GM12878 (cell line): ENCODE measurements at regions not wholly inside any gene's neighbourhood (a gene's known extent, or its start where the extent isn't known, plus 50 kb on each side); places are given as distances from the start of the nearest gene placed in this dataset.

ENCODE experiments used
- ATAC-seq: fragments of 200-7000 bp; cut with Tn5 transposase; 3 replicates; pipeline ENCODE4 v1.9.1; 2020; ENCODE audit warnings: mild to moderate bottlenecking, moderate library complexity
- BruUV-seq: library from RNA; stranded (reverse); fragments of 400-500 nt; replicated peaks from 2 replicates; lab custom pipeline; 2021; lab: Mats Ljungman, UMichigan
- CTCF ChIA-PET: fragments of 300-600 bp; sonication (Branson Sonifier 250); formaldehyde crosslinking; extraction: SDS; loops from one replicate; lab custom pipeline; 2021; ENCODE audit warnings: inconsistent platforms; lab: Yijun Ruan, JAX
- POLR2A ChIA-PET: fragments of 350-600 bp; formaldehyde crosslinking; extraction: SDS; loops from one replicate; lab custom pipeline; 2021; ENCODE audit warnings: inconsistent platforms; lab: Charles Lee
- RAD21 ChIA-PET: fragments of 300-600 bp; sonication (Branson Sonifier 250); formaldehyde crosslinking; loops from one replicate; lab custom pipeline; 2023; ENCODE audit warnings: antibody characterized with exemption; ENCODE audit not compliant: unreplicated experiment; lab: Charles Lee
- SMC1A ChIA-PET: fragments of 300-600 bp; sonication (Branson Sonifier 250); formaldehyde crosslinking; loops from one replicate; lab custom pipeline; 2023; ENCODE audit not compliant: unreplicated experiment, uncharacterized antibody; lab: Charles Lee
- DNase-seq: peaks from one replicate; pipeline ENCODE4 v3.0.0-alpha.2; 2011; ENCODE audit warnings: low read depth, low spot score
- FAIRE-seq: peaks from 3 replicates; lab custom pipeline; 2011; peaks lifted over from hg19 to GRCh38; lab: Jason Lieb, UNC
- H2AFZ ChIP-seq: 2 replicates; pipeline ENCODE4 v1.6.0; 2011; ENCODE audit warnings: low read depth, low read length, control low read depth; ENCODE audit not compliant: control insufficient read depth
- H3K27ac ChIP-seq: 2 replicates; pipeline ENCODE4 v1.5.1; 2011; ENCODE audit warnings: control low read depth; ENCODE audit not compliant: control insufficient read depth, insufficient read depth
- H3K27me3 ChIP-seq, 2 experiments: replicated peaks in 1 of 2; 2 replicates each; pipeline versions ENCODE4 v1.6.0 to v1.6.1; 2011; ENCODE audit warnings: low read length in 1 of 2; ENCODE audit not compliant: control insufficient read depth in 2 of 2, insufficient read depth in 2 of 2
- H3K36me3 ChIP-seq, 2 experiments: 2 replicates each; pipeline ENCODE4 v1.5.1; 2011; ENCODE audit warnings: low read length in 1 of 2; ENCODE audit not compliant: control insufficient read depth in 2 of 2, insufficient read depth in 2 of 2
- H3K4me1 ChIP-seq: 2 replicates; pipeline ENCODE4 v1.6.1; 2011; ENCODE audit warnings: mild to moderate bottlenecking, low read length, moderate library complexity, mixed read lengths; ENCODE audit not compliant: control insufficient read depth, insufficient read depth
- H3K4me2 ChIP-seq: 2 replicates; pipeline ENCODE4 v1.6.0; 2011; ENCODE audit warnings: control low read depth; ENCODE audit not compliant: control insufficient read depth, insufficient read depth
- H3K4me3 ChIP-seq: fragments of 200-600 bp; sonication (generic); 2 replicates; pipeline ENCODE4 v1.5.1; 2016
- H3K79me2 ChIP-seq: 2 replicates; pipeline ENCODE4 v1.6.0; 2011; ENCODE audit warnings: low read length; ENCODE audit not compliant: control insufficient read depth, insufficient read depth
- H3K9ac ChIP-seq: 2 replicates; pipeline ENCODE4 v1.8.0; 2011; ENCODE audit warnings: low read length, control low read depth, mixed read lengths; ENCODE audit not compliant: control insufficient read depth, insufficient read depth
- H3K9me3 ChIP-seq: replicated peaks from 3 replicates; pipeline ENCODE4 v1.5.1; 2011; ENCODE audit warnings: mild to moderate bottlenecking, low read length; ENCODE audit not compliant: control insufficient read depth, insufficient read depth
- H4K20me1 ChIP-seq: 2 replicates; pipeline ENCODE4 v1.6.0; 2011; ENCODE audit not compliant: control insufficient read depth, insufficient read depth
- NFIC ChIP-seq: IDR thresholded peaks from 2 replicates; pipeline ENCODE4 v1.6.1; 2012; ENCODE audit warnings: low read depth, mild to moderate bottlenecking, inconsistent platforms, low read length, moderate library complexity
- NR2C2 ChIP-seq: IDR thresholded peaks from 2 replicates; pipeline ENCODE4 v1.6.1; 2011; ENCODE audit warnings: borderline replicate concordance, low read depth; ENCODE audit not compliant: control insufficient read depth, insufficient read length
- TAF1 ChIP-seq: IDR thresholded peaks from 2 replicates; pipeline ENCODE4 v1.6.1; 2011; ENCODE audit warnings: mild to moderate bottlenecking, low read depth, low read length, borderline replicate concordance
- in situ Hi-C: fragments of 300-500 bp; cut with MboI; formaldehyde crosslinking; loops from 9 replicates; pipeline ENCODE4 v1.14.3; 2018; ENCODE audit warnings: mixed read lengths
- intact Hi-C: fragments of 100-400 bp; cut with micrococcal nuclease; formaldehyde crosslinking; loops from one replicate; pipeline ENCODE4 v1.14.2; 2022; ENCODE audit not compliant: unreplicated experiment
- TF ChIP-seq, protein P1 (sequence below): fragments of 450-650 bp; IDR thresholded peaks from 2 replicates; pipeline ENCODE4 v1.6.1; 2017; ENCODE audit warnings: borderline replicate concordance
- TF ChIP-seq, protein P2 (sequence below): fragments of 450-650 bp; IDR thresholded peaks from 2 replicates; pipeline ENCODE4 v1.6.1; 2016; ENCODE audit warnings: mild to moderate bottlenecking

DNA sequence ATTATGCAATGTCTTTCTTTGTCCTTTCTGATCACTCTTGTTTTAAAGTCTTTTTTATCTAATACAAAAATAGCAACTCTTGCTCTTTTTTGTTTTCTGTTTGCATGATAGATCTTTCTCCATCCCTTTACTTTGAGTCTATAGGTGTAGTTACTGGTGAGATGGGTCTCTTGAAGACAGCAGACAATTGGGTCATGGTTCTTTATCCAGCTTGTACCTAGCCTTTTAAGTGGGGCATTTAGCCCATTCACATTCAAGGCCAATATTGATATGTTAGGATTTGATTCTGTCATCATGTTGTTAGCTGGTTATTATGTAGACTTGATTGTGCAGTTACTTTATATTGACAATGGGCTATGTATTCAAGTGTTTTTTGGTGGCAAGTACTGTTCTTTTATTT, 245.9 kb upstream of the TARS1 start:
- no peak overlapping the region for H3K9ac ChIP-seq
- TF ChIP-seq NFIC, result no peak
- TF ChIP-seq, protein P1, sequence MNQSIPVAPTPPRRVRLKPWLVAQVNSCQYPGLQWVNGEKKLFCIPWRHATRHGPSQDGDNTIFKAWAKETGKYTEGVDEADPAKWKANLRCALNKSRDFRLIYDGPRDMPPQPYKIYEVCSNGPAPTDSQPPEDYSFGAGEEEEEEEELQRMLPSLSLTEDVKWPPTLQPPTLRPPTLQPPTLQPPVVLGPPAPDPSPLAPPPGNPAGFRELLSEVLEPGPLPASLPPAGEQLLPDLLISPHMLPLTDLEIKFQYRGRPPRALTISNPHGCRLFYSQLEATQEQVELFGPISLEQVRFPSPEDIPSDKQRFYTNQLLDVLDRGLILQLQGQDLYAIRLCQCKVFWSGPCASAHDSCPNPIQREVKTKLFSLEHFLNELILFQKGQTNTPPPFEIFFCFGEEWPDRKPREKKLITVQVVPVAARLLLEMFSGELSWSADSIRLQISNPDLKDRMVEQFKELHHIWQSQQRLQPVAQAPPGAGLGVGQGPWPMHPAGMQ, result no peak
- no peak for TF ChIP-seq TAF1
- TF ChIP-seq, protein P2, sequence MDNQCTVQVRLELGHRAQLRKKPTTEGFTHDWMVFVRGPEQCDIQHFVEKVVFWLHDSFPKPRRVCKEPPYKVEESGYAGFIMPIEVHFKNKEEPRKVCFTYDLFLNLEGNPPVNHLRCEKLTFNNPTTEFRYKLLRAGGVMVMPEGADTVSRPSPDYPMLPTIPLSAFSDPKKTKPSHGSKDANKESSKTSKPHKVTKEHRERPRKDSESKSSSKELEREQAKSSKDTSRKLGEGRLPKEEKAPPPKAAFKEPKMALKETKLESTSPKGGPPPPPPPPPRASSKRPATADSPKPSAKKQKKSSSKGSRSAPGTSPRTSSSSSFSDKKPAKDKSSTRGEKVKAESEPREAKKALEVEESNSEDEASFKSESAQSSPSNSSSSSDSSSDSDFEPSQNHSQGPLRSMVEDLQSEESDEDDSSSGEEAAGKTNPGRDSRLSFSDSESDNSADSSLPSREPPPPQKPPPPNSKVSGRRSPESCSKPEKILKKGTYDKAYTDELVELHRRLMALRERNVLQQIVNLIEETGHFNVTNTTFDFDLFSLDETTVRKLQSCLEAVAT, result no peak
- TF ChIP-seq NR2C2, result no peak
- no peaks in the 10 kb centered on the region for H3K4me1 ChIP-seq
- H3K4me3 ChIP-seq, result no peak overlapping the region
- H4K20me1 ChIP-seq, result no peaks in the 10 kb centered on the region
- no peak for DNase-seq
- H3K36me3 ChIP-seq, result no peaks in the 10 kb centered on the region
- POLR2A ChIA-PET, result no interaction called here
- no peaks in the 10 kb centered on the region for H3K9me3 ChIP-seq
- no peak for FAIRE-seq
- no peak overlapping the region for H2AFZ ChIP-seq
- CTCF ChIA-PET, result interaction anchor here (0.7 kb wide), 1 partner anchor 33 kb away, joined by 3 read pairs; no protein-coding TSS in a partner anchor
- no peaks in the 10 kb centered on the region for H3K79me2 ChIP-seq
- SMC1A ChIA-PET, result no interaction called here
- intact Hi-C loops, result no loop called here
- in situ Hi-C loops, result no loop called here
- no TSS peak for BruUV-seq
- RAD21 ChIA-PET, result no interaction called here
- H3K27me3 ChIP-seq, result no peaks in the 10 kb centered on the region
- H3K4me2 ChIP-seq, result no peak overlapping the region
- ATAC-seq, result no peak
- no peak overlapping the region for H3K27ac ChIP-seq
